GM12865 (cell line): ENCODE measurements at regions not wholly inside any gene's neighbourhood (a gene's known extent, or its start where the extent isn't known, plus 50 kb on each side); places are given as distances from the start of the nearest gene placed in this dataset.
"Not testable (repeated sequence)": the region's sequence is repeated elsewhere in the genome, so short reads cannot be mapped to it uniquely, and the experiment has no call there.

ENCODE experiments used
- DNase-seq: peaks from one replicate; pipeline ENCODE4 v3.0.0; 2010; ENCODE audit warnings: low read depth
- H3K4me3 ChIP-seq: 2 replicates; pipeline ENCODE4 v1.5.1; 2011; ENCODE audit warnings: mild to moderate bottlenecking, low read depth, low read length, control low read depth
- TF ChIP-seq, protein P1 (sequence below): IDR thresholded peaks from 2 replicates; pipeline ENCODE4 v1.5.1; 2011; ENCODE audit warnings: low read length, control low read depth, low read depth, inconsistent platforms; ENCODE audit not compliant: insufficient read depth; ENCODE audit errors: missing control alignments

DNA sequence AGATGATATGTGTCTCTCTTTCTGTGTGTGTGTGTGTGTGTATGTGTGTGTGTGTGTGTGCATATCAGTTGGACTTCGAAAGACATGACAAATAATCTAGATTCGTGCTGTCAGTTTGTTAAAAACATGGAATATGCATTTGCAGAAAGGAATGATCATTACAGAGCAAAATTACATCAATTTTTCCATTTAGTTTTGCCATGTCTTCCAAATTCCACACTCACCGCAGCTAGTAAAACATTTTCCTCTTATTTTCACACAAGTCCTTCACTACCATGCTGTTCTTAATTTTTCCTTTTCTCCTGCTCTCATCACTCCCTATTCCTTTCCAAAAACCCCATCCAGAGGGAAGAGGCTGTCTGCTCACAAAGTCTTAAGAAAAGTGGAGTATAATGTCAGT lies 1191.4 kb upstream of the SLC39A10 start:
- H3K4me3 ChIP-seq: no peak overlapping the region
- DNase-seq: no peak
- TF ChIP-seq, protein P1, sequence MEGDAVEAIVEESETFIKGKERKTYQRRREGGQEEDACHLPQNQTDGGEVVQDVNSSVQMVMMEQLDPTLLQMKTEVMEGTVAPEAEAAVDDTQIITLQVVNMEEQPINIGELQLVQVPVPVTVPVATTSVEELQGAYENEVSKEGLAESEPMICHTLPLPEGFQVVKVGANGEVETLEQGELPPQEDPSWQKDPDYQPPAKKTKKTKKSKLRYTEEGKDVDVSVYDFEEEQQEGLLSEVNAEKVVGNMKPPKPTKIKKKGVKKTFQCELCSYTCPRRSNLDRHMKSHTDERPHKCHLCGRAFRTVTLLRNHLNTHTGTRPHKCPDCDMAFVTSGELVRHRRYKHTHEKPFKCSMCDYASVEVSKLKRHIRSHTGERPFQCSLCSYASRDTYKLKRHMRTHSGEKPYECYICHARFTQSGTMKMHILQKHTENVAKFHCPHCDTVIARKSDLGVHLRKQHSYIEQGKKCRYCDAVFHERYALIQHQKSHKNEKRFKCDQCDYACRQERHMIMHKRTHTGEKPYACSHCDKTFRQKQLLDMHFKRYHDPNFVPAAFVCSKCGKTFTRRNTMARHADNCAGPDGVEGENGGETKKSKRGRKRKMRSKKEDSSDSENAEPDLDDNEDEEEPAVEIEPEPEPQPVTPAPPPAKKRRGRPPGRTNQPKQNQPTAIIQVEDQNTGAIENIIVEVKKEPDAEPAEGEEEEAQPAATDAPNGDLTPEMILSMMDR: no peak

DNA sequence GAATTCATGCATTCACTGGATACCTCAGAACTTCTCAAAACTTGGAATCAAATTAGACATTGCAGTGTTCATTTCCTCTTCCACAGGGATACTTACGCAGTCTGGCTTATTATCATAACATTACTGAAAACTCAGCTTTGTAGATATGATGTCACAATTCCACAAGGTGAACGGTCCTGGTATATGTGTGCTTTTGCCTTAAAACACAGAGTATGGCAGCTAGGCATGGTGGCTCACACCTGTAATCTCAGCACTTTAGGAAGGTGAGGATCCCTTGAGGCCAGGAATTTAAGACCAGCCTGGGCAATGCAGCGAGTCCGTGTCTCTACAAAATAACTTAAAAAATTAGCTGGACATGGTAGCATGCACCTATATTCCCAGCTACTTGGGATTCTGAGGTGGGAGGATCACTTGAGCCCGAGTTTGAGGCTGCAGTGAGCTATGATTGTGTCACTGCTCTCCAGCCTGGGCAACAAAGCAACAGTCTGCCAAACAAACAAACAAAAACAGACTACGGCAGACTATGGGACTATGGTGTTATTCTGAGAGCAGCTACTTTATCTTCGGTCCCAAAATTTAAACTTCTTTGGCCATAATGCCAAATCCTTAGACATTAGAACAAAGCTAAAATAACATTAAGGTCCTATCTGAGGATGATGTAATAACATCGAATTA lies 1191.9 kb upstream of the SLC39A10 start:
- TF ChIP-seq, protein P1: no peak
- no peak overlapping the region for H3K4me3 ChIP-seq
- DNase-seq: no peak

DNA sequence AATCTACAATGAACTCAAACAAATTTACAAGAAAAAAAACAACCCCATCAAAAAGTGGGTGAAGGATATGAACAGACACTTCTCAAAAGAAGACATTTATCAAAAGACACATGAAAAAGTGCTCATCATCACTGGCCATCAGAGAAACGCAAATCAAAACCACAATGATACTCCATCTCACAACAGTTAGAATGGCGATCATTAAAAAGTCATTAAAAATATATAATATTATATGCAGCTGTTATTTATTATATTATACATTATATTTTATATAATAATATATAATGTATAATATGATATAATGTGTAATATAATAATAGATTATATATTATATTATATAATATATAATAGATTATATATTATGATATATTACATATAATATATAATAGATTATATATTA lies 1194.1 kb upstream of the SLC39A10 start:
- H3K4me3 ChIP-seq, DNase-seq: not testable (repeated sequence)

DNA sequence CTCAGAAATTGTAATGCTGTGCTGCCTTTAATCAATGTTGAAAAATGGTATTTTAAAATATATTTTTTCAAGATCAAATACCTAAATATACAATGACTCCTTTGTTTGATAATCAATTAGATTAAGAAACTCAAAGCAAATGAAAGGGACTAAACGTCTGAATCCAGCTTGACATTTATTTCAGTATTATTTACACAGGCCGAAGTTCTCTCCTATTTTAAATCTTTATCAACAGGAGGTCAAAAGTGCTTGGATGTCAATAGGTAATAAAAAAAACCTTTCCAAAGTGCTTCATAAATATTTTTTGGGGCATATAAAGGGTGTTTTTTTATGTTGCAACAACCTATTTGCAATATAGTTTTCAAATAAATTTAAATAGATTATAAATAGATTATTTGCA lies 1201.7 kb upstream of the SLC39A10 start:
- TF ChIP-seq, protein P1: no peak
- H3K4me3 ChIP-seq: no peak overlapping the region
- DNase-seq: no peak

DNA sequence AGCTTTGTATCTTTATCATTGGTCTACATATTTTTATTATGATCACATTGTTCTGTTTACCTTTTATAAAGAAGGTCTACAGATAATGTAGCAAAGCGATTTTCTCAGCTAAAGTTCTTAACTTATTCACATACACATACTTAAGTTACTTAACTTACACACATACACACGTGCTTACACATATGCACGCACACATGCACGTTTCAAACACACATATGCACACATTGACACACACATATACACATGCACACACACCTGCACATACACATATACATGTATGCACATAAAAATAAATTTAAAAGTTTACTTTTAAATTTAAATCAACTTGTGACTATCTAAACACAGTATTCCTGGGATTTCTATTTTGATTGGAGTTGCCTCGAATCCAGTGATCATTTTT lies 1204.5 kb upstream of the SLC39A10 start:
- no peak overlapping the region for H3K4me3 ChIP-seq
- TF ChIP-seq, protein P1: no peak
- no peak for DNase-seq

DNA sequence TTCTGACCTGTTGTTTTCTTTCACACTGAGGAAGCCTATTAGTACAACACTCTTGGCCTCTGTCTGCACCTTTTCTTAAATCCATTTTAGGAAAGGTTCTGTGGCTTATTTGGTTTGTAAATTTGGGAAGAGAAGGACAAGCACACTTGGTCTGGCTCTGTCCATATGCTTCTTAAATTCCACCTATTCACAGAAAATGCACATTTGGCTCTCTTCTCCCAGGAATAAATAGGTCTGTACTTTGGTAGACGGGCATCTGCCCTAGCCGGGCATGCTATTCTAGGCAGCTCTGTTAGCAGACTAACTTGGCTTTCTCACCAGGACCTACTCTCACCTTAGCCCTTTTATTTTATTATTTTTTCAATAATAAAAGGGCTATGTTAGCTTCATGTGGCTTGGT lies 1211.8 kb upstream of the SLC39A10 start:
- TF ChIP-seq, protein P1: no peak
- H3K4me3 ChIP-seq: no peak overlapping the region
- no peak for DNase-seq

DNA sequence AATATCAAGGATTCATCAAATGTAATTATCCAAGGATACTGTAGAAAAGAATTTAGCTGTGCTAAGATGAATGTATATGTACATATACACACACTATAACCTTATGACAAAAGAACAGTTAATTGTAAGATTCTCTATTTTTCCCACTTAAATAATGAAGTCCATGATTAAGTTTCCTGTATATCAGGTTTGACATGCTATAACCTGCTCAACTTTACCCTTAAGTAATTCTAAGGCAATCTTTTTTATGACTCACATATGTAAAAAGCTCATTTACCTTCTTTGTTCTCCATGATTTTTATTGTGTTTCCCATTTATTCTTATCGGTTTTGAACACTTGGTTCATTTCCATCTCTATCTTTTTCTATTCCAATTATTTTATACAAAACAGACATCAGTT lies 1213.1 kb upstream of the SLC39A10 start:
- no peak for DNase-seq
- H3K4me3 ChIP-seq: no peak overlapping the region
- TF ChIP-seq, protein P1: no peak

DNA sequence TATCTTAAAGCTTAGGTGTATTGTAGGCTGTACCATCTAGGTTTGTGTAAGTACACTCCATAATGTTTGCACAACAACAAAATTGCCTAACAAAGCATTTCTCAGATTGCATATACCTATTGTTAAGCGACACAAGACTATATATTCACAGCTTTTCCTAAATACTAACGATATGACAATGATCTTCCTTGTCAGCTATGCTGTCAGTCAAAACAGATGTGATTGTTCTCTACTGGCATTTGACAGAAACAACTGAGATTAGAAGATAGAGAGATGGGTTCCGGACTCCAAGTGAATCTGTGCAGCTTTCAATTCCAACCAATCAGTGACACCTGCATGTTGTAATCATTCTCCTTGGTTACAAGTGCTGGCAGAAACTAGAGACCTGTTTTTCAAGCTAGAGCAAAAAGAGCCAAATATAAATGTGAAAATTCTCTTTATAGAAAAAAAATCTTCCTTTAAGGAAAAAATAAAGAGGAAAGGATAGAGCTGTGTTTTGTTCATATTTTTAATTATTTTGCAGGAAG lies 1232.3 kb upstream of the SLC39A10 start:
- TF ChIP-seq, protein P1: no peak
- no peak overlapping the region for H3K4me3 ChIP-seq
- DNase-seq: no peak
